Neural cell (in vitro differentiated cells): ENCODE measurements at regions not wholly inside any gene's neighbourhood (a gene's known extent, or its start where the extent isn't known, plus 50 kb on each side); places are given as distances from the start of the nearest gene placed in this dataset.

Experiments
- H2AFZ ChIP-seq: fragments of 200-600, 300-800 bp; sonication (generic), shearing (Covaris generic); 2 replicates; pipeline ENCODE4 v1.6.0; 2014; ENCODE audit warnings: low read depth, mild to moderate bottlenecking, antibody characterized with exemption, low read length, moderate library complexity
- H3F3A ChIP-seq: fragments of 200-600 bp; shearing (Covaris generic); 2 replicates; pipeline ENCODE4 v1.6.1; 2016; ENCODE audit warnings: mild to moderate bottlenecking, moderate library complexity, mixed read lengths, antibody characterized with exemption, low read length; ENCODE audit not compliant: insufficient read depth, poor library complexity, severe bottlenecking
- H3K27ac ChIP-seq: fragments of 200-600, 300-800 bp; sonication (generic), shearing (Covaris generic); 2 replicates; pipeline ENCODE4 v1.5.1; 2014; ENCODE audit warnings: mild to moderate bottlenecking, low read length, moderate library complexity
- H3K27me3 ChIP-seq: fragments of 300-800, 200-600 bp; sonication (generic), shearing (Covaris generic); 2 replicates; pipeline ENCODE4 v1.6.0; 2014; ENCODE audit warnings: mild to moderate bottlenecking, low read depth, low read length, moderate library complexity; ENCODE audit not compliant: insufficient read depth
- H3K36me3 ChIP-seq: fragments of 300-800, 200-600 bp; sonication (generic), shearing (Covaris generic); 2 replicates; pipeline ENCODE4 v1.5.1; 2014; ENCODE audit warnings: mild to moderate bottlenecking, antibody characterized with exemption, low read length, moderate library complexity; ENCODE audit not compliant: insufficient read depth
- H3K4me2 ChIP-seq: fragments of 300-800, 200-600 bp; sonication (generic), shearing (Covaris generic); 2 replicates; pipeline ENCODE4 v1.6.0; 2014; ENCODE audit warnings: mild to moderate bottlenecking, low read length
- H3K4me3 ChIP-seq: fragments of 300-800, 200-600 bp; sonication (generic), shearing (Covaris generic); 2 replicates; pipeline ENCODE4 v1.5.1; 2014; ENCODE audit warnings: mild to moderate bottlenecking, low read length, moderate library complexity
- H3K79me2 ChIP-seq: fragments of 200-600 bp; shearing (Covaris generic); replicated peaks from 2 replicates; pipeline ENCODE4 v1.6.0; 2014; ENCODE audit warnings: mild to moderate bottlenecking, low read length, moderate library complexity; ENCODE audit not compliant: insufficient read depth
- H3K9ac ChIP-seq: fragments of 300-800, 200-600 bp; sonication (generic), shearing (Covaris generic); 2 replicates; pipeline ENCODE4 v1.6.1; 2016; ENCODE audit warnings: mild to moderate bottlenecking, low read length, mixed read lengths
- H3K9me2 ChIP-seq: fragments of 200-600 bp; shearing (Covaris generic); 2 replicates; pipeline ENCODE4 v1.6.1; 2016; ENCODE audit warnings: mild to moderate bottlenecking, low read length, mixed read lengths; ENCODE audit not compliant: insufficient read depth
- H3K9me3 ChIP-seq: fragments of 200-600, 300-800 bp; sonication (generic), shearing (Covaris generic); 2 replicates; pipeline ENCODE4 v1.6.1; 2016; ENCODE audit warnings: mild to moderate bottlenecking, mixed run types, low read length, moderate library complexity, mixed read lengths
- H4K20me1 ChIP-seq: fragments of 200-600 bp; shearing (Covaris generic); 2 replicates; pipeline ENCODE4 v1.6.1; 2016; ENCODE audit warnings: mild to moderate bottlenecking, mixed run types; ENCODE audit not compliant: insufficient read depth
- CTCF ChIP-seq: fragments of 450-650 bp; IDR thresholded peaks from 2 replicates; pipeline ENCODE4 v1.5.1; 2014; ENCODE audit warnings: antibody characterized with exemption, mild to moderate bottlenecking, moderate library complexity; ENCODE audit not compliant: poor library complexity, severe bottlenecking
- EP300 ChIP-seq: fragments of 450-650 bp; conservative IDR thresholded peaks from 2 replicates; pipeline ENCODE4 v1.6.1; 2014; ENCODE audit warnings: antibody characterized with exemption, mild to moderate bottlenecking, moderate library complexity; ENCODE audit not compliant: poor library complexity, severe bottlenecking
- EZH2 ChIP-seq: fragments of 200-600, 300-800 bp; shearing (Covaris generic), sonication (generic); IDR thresholded peaks from 2 replicates; pipeline ENCODE4 v1.6.1; 2014; ENCODE audit warnings: antibody characterized with exemption, low read length, borderline replicate concordance, mild to moderate bottlenecking; ENCODE audit not compliant: insufficient read depth, poor library complexity, severe bottlenecking
- MXI1 ChIP-seq: fragments of 450-650 bp; conservative IDR thresholded peaks from 2 replicates; pipeline ENCODE4 v1.6.1; 2014; ENCODE audit warnings: antibody characterized with exemption, mild to moderate bottlenecking; ENCODE audit not compliant: poor library complexity, severe bottlenecking
- POLR2AphosphoS5 ChIP-seq: IDR thresholded peaks from 2 replicates; pipeline ENCODE4 v1.6.1; 2012
- RAD21 ChIP-seq: fragments of 450-650 bp; conservative IDR thresholded peaks from 2 replicates; pipeline ENCODE4 v1.6.1; 2014; ENCODE audit warnings: antibody characterized with exemption, mild to moderate bottlenecking, moderate library complexity
- REST ChIP-seq: IDR thresholded peaks from 2 replicates; pipeline ENCODE4 v1.6.1; 2012; ENCODE audit warnings: borderline replicate concordance
- SMC3 ChIP-seq: fragments of 450-650 bp; conservative IDR thresholded peaks from 2 replicates; pipeline ENCODE4 v1.6.1; 2014; ENCODE audit warnings: antibody characterized with exemption, mild to moderate bottlenecking, moderate library complexity; ENCODE audit not compliant: poor library complexity
- TAF1 ChIP-seq: IDR thresholded peaks from 2 replicates; pipeline ENCODE4 v1.6.1; 2012; ENCODE audit warnings: low read depth

- Histone ChIP-seq H3K9me2 (no peaks in the 10 kb centered on the region), H3K27ac (no peak overlapping the region), H3K4me3 (no peak overlapping the region), H3K27me3 (no peaks in the 10 kb centered on the region), H3F3A (no peaks in the 10 kb centered on the region), H3K79me2 (no peaks in the 10 kb centered on the region), H3K4me2 (no peak overlapping the region), H4K20me1 (no peaks in the 10 kb centered on the region), H3K36me3 (no peaks in the 10 kb centered on the region), H2AFZ (no peak overlapping the region), H3K9ac (no peak overlapping the region), H3K9me3 (no peaks in the 10 kb centered on the region)
- TF ChIP-seq RAD21, result no peak
- TF ChIP-seq TAF1, result no peak
- TF ChIP-seq SMC3, result no peak
- TF ChIP-seq MXI1, result no peak
- no peak for TF ChIP-seq CTCF
- no peak for TF ChIP-seq REST
- no peak for TF ChIP-seq POLR2AphosphoS5
- no peak for TF ChIP-seq EZH2
- no peak for TF ChIP-seq EP300
Observed at GRCh38 chr6:132977413-132977812, 163.0 kb downstream of the RPS12 start.

GRCh38 chr6:132978685-132979084 is 164.3 kb downstream of the RPS12 start:
- TF ChIP-seq POLR2AphosphoS5 (no peak), MXI1 (no peak)
- Histone ChIP-seq H3K36me3 (no peaks in the 10 kb centered on the region), H3K9me3 (no peaks in the 10 kb centered on the region), H2AFZ (no peak overlapping the region), H3K4me2 (no peak overlapping the region), H3K9ac (no peak overlapping the region), H4K20me1 (no peaks in the 10 kb centered on the region), H3K9me2 (no peaks in the 10 kb centered on the region), H3K27ac (no peak overlapping the region), H3F3A (no peaks in the 10 kb centered on the region), H3K79me2 (no peaks in the 10 kb centered on the region), H3K27me3 (no peaks in the 10 kb centered on the region), H3K4me3 (no peak overlapping the region)

- no peaks in the 10 kb centered on the region for H3K36me3 ChIP-seq
- no peak for TF ChIP-seq RAD21
- TF ChIP-seq CTCF, result no peak
- no peak for TF ChIP-seq TAF1
- no peak for TF ChIP-seq REST
- TF ChIP-seq SMC3, result no peak
- TF ChIP-seq EZH2, result no peak
- no peak for TF ChIP-seq MXI1
- no peak for TF ChIP-seq POLR2AphosphoS5
- no peak for TF ChIP-seq EP300
- H4K20me1 ChIP-seq, result no peaks in the 10 kb centered on the region
- H3F3A ChIP-seq, result no peaks in the 10 kb centered on the region
- no peaks in the 10 kb centered on the region for H3K9me3 ChIP-seq
- H3K79me2 ChIP-seq, result no peaks in the 10 kb centered on the region
- H3K9me2 ChIP-seq, result no peaks in the 10 kb centered on the region
- H3K27me3 ChIP-seq, result no peaks in the 10 kb centered on the region
- no peak overlapping the region for H3K4me2 ChIP-seq
- H3K27ac ChIP-seq, result no peak overlapping the region
- H3K9ac ChIP-seq, result no peak overlapping the region
- H2AFZ ChIP-seq, result no peak overlapping the region
- no peak overlapping the region for H3K4me3 ChIP-seq
Observed at GRCh38 chr6:132993738-132994137, 179.4 kb downstream of the RPS12 start.
